ENCODE measurements at regions not wholly inside any gene's neighbourhood (a gene's known extent, or its start where the extent isn't known, plus 50 kb on each side); places are given as distances from the start of the nearest gene placed in this dataset.

DNA sequence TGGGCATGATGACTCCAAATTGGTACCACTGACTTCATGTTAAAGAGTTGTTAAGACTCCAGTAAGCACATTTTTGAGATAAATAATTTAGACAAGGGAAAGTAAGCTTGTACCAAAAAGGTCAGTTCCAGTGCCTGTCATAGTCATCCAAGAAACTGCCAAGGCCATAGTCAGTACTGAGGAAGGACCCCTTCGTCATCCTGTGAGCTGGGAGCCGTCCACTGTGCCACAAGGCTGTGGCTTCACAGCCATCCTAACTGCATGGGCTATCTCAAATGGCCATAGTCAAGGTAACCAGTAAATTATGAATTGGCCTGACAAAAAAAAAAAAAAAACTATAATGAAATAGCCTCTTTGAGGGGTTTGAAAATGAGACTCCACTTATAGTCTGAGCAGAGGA lies 207.2 kb downstream of the C7orf25 start:
- no peak for TF ChIP-seq CTCF (IDR thresholded peaks at IDR 0.05)
- no peak for TF ChIP-seq POLR2A (IDR thresholded peaks at IDR 0.05)
